Activated CD4-positive, alpha-beta T cell treated with anti-CD3 and anti-CD28 coated beads, Interleukin-10, Interleukin-2, amounts not matched to agents 100 ng/mL and 50 ng/mL, durations not matched to agents 16 hours and 8 hours (primary cell): ENCODE measurements at regions not wholly inside any gene's neighbourhood (a gene's known extent, or its start where the extent isn't known, plus 50 kb on each side); places are given as distances from the start of the nearest gene placed in this dataset.
"Not testable (repeated sequence)": the region's sequence is repeated elsewhere in the genome, so short reads cannot be mapped to it uniquely, and the experiment has no call there.

Source experiments
- DNase-seq: peaks from one replicate; pipeline ENCODE4 v3.0.0-alpha.2; 2020

DNA sequence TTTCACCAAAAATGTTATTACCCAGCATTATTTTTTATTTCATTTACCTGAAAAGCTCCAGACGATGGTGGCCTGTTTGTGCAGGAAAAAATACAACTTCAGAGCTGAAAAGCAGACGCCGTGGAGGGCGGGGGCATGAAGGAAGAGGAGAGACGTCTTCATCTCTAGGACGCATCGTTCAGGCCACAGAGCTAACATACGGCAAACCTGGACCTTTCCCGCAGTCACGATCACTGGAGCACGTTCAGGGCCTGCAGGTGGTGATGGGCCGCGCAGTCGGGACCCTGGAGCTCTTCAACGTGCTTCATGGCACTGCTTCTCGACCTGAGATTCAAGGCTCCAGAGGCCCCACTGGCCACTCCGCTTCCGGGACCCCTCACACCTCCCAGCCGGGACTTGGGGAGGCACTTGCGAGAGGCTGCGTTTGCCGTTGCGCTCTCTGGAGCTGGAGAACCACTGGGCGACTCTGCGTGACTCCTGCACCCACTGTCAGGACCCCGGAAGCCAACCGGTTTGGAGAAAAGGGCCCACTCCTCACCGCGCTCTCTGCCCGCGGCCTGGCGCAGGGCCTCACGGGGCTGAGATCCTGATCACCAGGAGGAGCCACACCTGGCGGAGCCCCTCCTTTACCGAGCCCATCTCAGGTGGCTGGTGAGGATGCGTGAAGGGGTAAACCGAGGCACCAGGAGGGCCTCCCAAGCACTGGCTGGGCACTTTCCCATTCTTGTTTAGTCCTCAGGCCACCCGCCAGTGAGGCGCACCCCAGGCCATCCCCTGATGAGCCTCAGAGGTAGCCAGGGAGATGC lies 164.4 kb upstream of the AFDN start:
- DNase-seq, result no peak

GRCh38 chr6:167662881-167663205 lies 163.9 kb upstream of the AFDN start:
- DNase-seq, result no peak

- DNase-seq, result no peak
These were observed 163.4 kb upstream of the AFDN start for GRCh38 chr6:167663316-167663715.

DNA sequence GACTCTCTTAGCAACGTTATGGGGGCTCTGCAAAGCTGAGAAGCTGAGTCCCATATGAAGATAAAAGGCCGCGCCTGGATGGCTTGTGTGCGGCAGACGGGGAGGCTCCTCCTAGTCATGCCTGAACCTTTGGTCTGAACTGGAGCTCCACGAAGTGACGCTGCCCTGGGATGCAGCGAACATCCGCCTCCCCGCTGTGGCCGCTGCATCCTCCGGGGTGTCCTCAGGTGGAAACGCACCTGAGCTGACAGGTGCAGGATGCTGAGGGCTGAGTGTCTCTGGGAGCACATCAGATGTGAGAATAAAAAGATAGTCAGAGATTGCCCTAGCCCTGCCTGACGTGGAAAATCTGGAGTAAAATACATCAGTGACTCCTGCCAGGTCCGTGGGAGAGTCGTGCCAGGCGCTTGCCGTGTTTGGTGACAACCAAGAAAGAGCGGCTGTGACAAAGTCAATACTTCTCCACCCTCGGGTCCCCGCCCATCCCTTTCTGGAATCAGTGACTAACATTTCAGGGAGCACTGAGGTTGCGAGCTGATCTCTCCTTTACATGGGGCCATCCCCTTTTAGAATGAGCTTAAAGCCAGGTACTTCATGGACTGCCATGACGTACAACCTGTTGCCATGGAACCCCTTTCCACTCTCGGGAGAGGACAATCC lies 162.8 kb upstream of the AFDN start:
- DNase-seq, result no peak

DNA sequence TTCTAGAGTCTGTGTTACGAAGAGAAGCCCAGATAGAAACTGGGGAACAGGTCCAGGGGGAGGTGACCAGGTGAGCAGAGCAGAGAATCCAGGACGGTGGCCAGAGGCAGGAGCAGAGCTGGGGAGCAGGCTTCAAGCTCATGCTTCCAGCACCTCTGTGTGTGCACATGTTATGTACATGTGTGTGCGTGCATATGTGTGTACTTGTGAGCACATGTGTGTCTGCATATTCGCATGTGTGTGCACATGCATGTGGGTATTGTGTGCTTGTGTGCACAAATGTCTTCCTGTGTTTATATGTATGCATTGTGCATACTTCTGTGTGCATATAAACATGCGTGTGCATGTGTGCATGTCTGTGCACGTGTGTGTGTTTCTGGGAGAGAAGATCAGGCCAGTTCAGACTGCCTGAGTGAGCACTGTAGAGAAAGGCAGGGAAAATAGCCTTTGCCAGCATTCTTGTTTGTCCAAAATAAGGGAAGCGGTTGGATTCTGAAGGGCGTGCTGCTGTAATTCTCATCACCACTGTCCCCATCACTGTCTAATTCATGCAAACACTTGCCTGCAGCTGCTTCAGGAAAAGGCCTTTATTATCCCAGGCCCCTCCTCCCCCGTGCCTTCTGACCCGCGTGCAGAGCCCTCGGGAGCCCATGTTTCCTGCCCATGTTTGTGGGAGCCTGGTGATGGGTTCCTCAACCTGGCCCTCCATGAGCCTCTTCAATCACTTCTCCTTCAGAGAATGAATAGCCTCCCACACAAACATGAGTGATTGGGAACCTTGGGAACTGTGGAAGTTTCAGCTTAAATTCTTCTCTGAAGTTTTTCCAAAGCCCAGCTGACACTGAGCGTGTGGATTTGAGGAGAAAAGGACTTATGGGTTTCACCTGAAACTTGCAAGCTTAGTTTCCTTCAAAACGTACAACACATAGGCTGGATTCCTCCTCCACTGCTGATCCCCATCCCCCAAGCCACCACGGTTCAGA lies 161.7 kb upstream of the AFDN start:
- no peak for DNase-seq

DNA sequence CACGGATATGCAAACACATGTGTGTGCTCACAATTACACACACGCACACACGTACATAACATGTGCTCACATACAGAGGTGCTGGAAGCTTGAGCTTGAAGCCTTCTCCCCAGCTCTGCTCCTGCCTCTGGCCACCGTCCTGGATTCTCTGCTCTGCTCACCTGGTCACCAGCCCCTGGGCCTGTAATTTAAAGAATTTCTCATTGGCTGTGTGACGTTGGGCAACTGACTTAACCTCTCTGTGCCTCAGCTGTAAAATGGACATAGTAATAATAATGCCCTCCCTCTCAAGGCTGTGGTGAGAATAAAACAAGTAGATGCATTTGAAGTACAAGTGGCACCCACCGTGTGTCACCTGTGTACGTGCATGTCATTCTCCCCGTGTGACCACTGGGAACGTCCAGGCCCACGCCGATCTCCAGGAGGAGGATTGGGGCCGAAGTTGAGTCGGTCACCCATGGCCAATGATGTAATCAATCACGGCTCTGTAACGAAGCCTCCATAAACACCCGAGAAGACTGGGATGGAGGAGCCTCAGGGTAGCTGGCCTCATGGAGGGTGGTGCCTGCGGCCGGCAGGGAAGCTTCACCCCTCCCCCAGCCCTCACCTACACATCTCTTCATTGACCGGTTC lies 160.9 kb upstream of the AFDN start:
- no peak for DNase-seq

DNA sequence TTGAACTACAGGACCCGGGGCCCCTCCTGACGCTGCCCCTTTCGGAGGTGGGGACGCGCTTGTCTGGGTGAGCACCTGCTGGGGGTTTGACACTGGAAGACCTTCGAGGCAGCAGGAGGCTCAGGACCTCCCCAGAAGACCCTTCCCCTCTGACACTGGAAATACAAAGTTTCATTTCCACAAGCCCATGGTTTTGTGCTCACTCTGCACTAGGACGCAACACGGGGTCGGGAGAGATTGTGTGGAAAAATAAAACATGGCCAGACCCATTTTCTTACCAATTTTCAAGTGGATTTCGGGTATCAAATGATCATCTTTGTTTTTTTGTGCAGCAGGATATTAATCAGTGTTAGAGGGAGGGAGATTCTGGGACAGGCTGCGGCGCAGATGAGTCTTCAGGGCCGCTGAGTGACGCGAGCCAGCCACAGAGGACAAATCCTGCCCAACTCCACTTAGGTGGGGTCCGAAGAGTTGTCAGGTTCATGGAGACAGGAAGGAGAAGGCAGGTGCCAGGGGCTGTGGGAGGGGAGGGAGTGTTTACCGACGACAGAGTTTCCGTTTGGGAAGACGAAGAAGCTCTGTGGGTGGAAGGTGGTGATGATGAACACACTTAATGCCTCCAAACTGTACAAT lies 160.0 kb upstream of the AFDN start:
- DNase-seq, result no peak

DNA sequence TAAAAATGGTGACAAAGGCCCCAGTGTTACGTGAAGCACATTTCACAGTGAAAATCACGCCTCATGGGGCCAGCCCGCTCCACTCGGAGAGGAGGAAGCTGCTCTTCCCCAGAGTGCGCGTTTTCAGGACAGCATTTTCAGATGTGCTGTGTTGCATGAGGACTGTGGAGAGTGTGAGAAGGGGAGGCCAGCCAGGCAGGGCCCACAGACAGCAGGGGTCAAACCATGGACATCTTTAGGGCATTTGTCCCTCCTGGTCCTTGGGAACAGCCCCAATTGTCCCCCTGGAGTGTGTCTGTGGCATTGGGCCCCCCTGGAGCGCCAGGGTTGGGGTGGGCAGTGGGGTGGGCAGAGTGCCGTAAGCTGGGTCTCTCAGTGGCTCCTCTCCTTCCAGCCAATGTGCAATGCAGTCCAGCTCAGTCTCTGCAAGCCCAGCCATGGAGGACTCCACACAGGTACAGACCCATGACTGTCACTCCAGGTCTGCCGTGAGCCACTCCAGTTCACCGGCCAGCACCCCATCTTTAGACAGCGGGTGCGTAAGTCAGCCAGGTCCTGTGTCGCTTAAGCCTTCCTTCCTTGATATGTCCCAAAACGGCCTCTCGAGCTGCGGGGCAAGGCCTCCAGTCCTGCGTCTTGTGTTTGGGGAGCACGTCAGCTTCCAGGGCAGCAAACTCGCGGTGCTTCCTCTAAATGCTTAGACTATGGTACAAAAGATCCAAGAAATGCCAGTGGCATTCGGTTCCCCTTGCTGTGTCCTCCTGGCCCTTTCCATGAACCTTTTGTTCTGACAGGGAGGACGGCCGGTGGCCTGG lies 159.3 kb upstream of the AFDN start:
- no peak for DNase-seq

DNA sequence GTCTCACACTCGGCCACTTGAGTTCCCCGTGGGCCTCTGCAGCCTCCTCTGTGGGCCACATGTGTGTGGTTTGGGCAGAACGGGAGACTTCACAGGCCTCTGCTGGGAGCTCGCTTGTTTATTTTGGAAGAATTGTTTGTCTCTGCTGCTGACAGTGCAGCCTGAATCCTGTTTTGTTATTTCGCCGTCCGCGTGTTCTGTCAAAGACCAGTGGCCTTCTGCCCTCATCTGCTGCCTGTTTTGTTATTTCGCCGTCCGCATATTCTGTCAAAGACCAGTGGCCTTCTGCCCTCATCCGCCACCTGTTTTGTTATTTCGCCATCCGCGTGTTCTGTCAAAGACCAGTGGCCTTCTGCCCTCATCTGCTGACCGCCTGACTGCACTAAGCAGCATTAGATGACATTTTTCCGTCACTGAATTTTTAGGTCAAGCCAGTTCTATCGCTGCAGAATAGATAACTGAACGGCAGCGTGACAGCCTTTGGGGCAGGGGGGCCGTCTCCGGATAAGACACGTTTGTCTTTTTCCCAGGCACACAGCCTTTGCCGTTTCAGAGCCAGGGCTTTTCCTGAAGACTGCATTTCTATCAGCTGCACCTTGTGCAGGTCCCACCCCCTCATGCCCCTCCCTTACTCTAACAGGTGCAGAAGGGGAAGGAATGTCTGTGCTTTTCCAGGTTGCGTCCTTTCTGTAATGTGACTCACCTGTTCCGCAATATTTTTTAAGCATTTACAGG lies 158.5 kb upstream of the AFDN start:
- DNase-seq, result no peak

- no peak for DNase-seq
These were observed 157.8 kb upstream of the AFDN start for GRCh38 chr6:167668754-167669552.

- DNase-seq, result no peak
These were observed 157.2 kb upstream of the AFDN start for GRCh38 chr6:167669553-167669849.

- DNase-seq, result no peak
These were observed 156.6 kb upstream of the AFDN start for GRCh38 chr6:167669870-167670802.

GRCh38 chr6:167670938-167671338 lies 155.8 kb upstream of the AFDN start:
- DNase-seq, result no peak

DNA sequence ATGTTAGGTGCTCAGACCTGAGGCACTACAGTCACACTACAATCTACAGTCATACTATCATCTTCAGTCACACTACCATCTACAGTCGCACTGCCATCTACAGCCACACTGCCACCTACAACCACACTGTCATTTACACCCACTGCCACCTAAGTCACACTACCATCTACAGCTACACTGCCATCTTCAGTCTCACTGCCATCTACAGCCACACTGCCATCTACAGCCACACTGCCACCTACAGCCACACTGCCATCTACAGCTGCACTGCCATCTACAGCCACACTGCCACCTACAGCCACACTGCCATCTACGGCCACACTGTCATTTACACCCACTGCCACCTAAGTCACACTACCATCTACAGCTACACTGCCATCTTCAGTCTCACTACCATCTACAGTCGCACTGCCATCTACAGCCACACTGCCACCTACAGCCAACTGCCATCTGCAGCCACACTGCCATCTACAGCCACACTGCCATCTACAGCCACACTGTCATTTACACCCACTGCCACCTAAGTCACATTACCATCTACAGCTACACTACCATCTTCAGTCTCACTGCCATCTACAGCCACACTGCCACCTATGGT lies 155.2 kb upstream of the AFDN start:
- DNase-seq, result not testable (repeated sequence)

DNA sequence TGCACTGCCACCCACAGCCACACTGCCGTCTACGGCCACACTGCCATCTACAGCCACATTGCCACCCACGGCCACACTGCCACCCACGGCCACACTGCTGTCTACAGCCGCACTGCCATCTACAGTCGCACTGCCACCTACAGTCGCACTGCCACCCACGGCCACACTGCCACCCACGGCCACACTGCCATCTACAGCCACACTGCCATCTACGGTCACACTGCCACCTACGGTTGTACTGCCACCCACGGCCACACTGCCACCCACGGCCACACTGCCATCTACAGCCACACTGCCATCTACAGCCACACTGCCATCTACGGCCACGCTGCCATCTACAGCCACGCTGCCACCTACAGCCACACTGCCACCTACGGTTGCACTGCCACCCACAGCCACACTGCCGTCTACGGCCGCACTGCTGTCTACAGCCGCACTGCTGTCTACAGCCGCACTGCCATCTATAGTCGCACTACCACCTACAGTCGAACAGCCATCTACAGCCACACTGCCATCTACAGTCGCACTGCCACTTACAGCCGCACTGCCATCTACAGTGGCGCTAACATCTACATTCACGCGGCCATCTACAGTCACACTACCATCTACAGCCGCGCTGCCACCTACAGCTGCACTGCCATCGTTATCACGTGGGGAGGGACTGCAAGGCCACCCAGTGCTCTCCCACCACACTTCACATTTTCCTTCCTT lies 154.6 kb upstream of the AFDN start:
- no peak for DNase-seq

DNA sequence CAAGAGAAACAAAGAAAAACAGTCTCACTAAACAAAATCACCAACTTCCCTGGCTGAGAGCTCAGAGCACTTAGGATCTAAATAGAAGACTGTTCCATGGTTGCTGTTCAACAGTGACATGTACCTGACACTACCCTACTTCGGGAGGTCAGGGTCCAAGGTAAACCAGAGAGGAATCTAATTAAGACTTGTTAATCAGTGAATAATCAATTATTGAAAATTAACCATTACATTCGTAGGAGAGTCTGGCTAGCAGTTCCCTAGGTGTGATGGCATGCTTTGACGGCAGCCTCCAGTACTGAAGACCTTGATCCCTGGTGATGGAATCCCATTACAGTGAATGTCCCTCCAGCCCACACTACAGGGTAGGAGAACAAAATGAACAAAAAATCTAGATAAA lies 154.0 kb upstream of the AFDN start:
- no peak for DNase-seq

- DNase-seq, result no peak
These were observed 152.8 kb upstream of the AFDN start for GRCh38 chr6:167673946-167674345.

GRCh38 chr6:167674486-167674885 lies 152.2 kb upstream of the AFDN start:
- no peak for DNase-seq
